ENCODE measurements at regions not wholly inside any gene's neighbourhood (a gene's known extent, or its start where the extent isn't known, plus 50 kb on each side); places are given as distances from the start of the nearest gene placed in this dataset.
"Not testable (repeated sequence)": the region's sequence is repeated elsewhere in the genome, so short reads cannot be mapped to it uniquely, and the experiment has no call there.

GRCh38 chr21:34272321-34272720 lies 91.5 kb upstream of the KCNE2 start:
- DNase-seq, result no peak

GRCh38 chr21:34274001-34274400 lies 89.8 kb upstream of the KCNE2 start:
- no peak for DNase-seq

GRCh38 chr21:34276711-34277425 lies 86.9 kb upstream of the KCNE2 start:
- no peak for DNase-seq

DNA sequence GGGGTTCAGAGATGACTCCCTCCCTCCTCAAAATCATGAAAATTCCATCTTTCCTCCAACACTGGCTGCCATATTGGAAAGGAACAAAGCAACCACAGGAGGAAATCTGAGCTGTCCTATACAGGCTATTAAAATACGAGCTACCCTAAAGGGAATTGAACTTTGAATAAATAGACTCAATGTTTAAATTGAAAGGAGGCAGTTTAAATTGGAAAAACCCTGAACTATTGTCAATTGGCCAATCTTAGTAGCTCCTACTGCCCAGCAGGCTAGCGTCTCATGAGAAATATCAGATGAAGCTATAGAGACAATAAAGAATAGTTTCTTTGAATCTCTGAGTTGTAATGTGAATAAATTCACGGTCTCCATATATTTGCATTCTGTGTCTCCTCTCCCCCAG lies 85.4 kb upstream of the KCNE2 start:
- DNase-seq, result no peak

GRCh38 chr21:34279285-34279684 lies 84.5 kb upstream of the KCNE2 start:
- no peak for DNase-seq

- no peak for DNase-seq
These were observed 83.9 kb upstream of the KCNE2 start for GRCh38 chr21:34279883-34280282.

DNA sequence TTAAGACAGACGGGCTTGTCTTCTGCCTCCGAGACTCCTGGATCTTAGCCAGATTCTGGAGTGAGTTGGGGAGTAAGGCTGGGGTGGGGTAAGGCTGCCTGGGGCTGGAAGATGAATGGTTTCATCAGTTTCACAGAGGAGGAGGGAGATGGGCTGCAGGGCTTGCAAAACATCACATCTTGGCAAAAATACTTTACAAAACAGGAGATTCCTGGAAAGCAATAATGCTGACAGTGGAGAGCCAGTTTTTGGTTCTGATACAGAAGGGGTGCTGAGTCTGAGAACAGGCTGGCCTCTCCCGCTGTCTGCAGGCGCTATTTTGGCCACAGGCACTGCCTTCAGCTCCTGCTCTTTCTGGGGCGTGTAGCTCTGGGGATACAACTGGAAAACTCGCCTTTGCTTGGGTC lies 83.4 kb upstream of the KCNE2 start:
- DNase-seq, result no peak

- DNase-seq, result no peak
These were observed 82.8 kb upstream of the KCNE2 start for GRCh38 chr21:34280959-34281358.

DNA sequence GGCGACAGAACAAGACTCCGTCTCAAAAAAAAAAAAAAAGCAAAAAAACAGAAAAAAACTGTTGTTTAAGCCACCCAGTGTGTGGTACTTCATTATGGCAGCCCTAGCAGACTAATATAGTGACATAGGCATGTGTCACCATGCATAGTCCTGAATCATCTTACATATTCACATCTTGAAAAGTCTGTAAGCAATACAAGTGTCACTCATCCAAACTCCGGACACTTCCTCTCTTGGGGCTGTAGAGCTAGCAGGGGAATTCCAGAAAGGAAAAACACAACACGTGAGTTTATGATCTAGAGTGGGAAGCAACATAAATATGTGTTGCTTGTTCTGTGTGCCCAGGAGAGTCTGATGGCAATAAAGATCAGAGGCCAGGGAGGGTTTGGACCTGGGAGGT lies 81.6 kb upstream of the KCNE2 start:
- no peak for DNase-seq

DNA sequence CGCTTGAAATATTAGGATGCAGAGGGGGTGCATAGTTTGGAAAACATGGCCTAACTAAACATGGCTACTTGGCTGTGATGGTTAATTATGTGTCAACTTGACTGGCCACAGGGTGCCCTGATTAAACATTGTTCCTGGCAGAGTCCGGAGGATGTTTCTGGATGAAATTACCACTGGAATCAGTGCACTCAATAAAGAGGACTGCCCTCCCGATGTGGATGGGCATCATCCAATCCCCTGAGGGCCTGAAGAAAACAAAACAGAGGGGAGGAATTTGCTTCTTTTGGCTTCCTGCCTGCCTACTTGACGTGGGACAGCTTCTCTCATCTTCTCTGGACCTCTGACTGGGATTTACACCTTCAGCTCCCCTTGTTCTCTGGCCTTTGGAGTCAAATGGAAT lies 79.1 kb upstream of the KCNE2 start:
- DNase-seq, result no peak

- DNase-seq, result not testable (repeated sequence)
These were observed 75.8 kb upstream of the KCNE2 start for GRCh38 chr21:34288042-34288441.

DNA sequence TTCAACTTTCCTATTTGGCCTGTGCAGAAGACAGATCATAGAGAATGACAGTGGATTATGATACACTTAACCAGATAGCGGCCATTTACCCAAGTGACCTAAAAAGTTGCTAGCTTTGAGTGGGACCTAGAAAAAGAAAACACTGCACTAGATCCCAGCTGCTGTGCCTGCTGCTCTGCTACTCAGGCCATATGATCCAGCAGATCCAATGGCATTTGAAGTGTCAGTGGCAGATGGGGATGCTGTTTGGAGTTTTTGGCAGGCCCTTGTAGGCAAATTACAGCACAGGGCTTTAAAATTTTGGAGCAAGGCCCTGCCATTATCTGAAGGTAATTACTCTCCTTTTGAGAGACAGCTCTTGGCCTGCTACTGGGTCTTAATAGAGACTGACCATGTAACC lies 74.0 kb upstream of the KCNE2 start:
- no peak for DNase-seq

GRCh38 chr21:34296878-34297277 lies 66.9 kb upstream of the KCNE2 start:
- no peak for DNase-seq

DNA sequence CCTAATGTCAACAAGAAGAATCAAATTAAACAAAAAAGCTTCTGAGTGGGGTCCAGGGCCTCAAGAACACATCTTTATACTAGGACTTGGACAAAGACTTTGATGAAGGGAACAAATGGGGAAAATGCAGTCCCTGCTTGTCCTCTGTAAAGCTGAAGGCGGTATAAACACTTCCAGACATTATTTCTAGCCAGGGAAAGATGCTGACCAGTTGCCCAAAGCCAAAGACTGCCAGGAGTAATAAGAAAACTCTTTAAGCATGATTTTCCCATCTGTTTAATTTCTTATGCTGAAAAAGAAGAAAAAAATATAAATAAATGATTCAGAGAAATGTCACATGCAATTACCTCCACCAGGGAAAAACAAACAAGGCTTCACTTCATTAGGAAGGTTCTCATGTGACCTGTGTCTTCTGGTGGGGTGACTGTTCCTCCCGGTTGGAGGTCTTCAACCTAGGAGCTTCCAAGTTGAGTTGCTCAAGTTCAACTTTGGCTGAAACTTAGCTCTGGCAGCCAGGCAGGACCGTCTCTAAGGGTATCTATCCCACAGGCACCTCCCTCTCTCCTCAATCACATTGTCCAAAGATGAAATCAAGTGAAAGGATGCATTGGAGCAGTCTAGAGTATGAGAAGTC lies 65.2 kb upstream of the KCNE2 start:
- DNase-seq, result no peak

- no peak for DNase-seq
These were observed 64.7 kb upstream of the KCNE2 start for GRCh38 chr21:34299168-34299539.

DNA sequence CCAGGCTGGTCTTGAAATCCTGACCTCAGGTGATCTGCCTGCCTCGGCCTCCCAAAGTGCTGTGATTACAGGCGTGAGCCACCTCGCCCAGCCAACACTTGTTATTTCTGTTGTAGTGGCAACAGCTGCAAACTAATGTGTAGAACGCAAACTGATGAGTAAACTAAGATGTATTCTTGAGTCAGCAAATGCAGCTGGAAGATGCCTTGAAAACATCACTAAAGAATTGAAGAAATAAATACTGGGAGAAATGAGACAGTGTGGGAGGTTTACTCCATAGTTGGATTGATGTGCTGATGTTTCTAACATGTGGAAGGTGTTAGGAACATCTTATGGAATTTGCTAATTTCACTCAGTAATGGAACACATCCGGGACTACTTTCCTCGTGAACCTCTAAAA lies 61.3 kb upstream of the KCNE2 start:
- DNase-seq, result no peak

GRCh38 chr21:34305605-34306604 lies 57.9 kb upstream of the KCNE2 start:
- no peak for DNase-seq

- DNase-seq, result no peak
These were observed 55.7 kb upstream of the KCNE2 start for GRCh38 chr21:34307991-34308532.

DNA sequence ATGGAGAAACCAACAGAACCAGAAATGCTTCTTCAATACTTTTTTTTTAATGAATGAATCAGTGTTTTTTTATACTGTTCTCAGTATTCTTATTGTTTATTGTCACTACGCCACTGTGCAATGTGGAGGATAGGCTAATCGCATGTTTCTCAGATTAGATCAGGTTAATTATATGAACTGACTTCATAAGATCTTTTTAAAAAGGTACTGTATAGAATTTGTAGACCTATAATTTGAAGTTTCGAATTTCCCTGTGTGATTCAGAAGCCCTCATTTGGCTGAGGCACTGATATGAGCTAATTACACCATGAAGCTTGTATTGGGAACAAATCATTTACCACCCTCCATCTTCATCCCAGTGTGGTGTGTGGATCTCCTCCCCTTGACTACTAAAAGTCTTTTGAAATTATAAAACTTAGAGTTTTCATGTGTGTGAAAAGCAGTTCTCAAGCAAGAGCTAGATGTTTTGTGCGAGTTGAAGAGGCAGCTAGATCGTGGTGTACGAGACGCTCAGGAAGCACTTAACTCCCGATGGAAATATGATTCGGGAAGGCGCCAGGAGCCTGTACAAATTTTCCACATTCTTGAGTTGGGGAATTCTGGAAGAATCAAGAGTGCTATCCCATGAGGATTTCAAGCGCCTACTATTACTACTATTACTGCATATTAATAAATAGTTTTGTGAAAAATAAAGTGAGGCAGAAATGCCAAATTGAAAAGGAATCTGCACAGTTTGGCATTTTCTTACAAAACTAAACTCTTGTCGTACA lies 52.1 kb upstream of the KCNE2 start:
- no peak for DNase-seq

DNA sequence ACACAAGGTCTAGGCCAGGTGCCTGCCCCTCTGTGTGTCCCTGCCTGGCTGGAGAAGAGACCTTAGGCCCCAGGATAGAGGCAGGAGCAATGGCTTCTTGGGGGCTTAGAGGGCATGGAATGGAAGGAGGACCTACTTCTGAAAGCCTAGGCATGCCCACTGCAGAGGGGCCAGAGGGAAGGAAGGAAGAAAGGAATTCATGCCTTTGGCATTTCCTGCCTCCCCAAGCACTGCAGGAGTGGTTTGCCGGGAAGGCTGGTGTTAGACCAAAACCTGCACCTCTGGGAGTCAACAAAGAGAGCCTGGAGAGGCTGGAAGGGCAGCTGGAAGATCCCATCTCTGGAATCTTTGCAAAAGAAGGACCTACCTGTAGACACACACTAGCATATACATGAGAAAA lies 50.7 kb upstream of the KCNE2 start:
- DNase-seq, result no peak

All from NCI-H1694 (cell line).